Stimulated activated naive CD8-positive, alpha-beta T cell treated with anti-CD3 and anti-CD28 coated beads, Interleukin-15, amount 100 ng/mL, for 72 hours (primary cell): ENCODE measurements at regions not wholly inside any gene's neighbourhood (a gene's known extent, or its start where the extent isn't known, plus 50 kb on each side); places are given as distances from the start of the nearest gene placed in this dataset.
A peak's percentile ranks its signal among the peaks of the same experiment; 100 is the strongest.
"Not testable (repeated sequence)": the region's sequence is repeated elsewhere in the genome, so short reads cannot be mapped to it uniquely, and the experiment has no call there.

Experiments
- ATAC-seq: fragments of 150-1000 bp; cut with Tn5 transposase; 2 replicates; pipeline ENCODE4 v1.10.0; 2021; ENCODE audit warnings: mild to moderate bottlenecking, moderate library complexity
- DNase-seq, 2 donors: peaks; one replicate each; pipeline ENCODE4 v3.0.0; 2021 to 2022
- H3K27ac Mint-ChIP-seq, 2 donors: one replicate each; pipeline ENCODE4 v1.8.0; 2022; ENCODE audit warnings: mild to moderate bottlenecking in 2 of 2, mixed read lengths in 2 of 2, moderate library complexity in 2 of 2
- H3K27me3 Mint-ChIP-seq: one replicate; pipeline ENCODE4 v1.8.0; 2022; ENCODE audit warnings: mixed read lengths
- H3K4me1 Mint-ChIP-seq: one replicate; pipeline ENCODE4 v1.8.0; 2022; ENCODE audit warnings: mild to moderate bottlenecking, mixed read lengths
- H3K4me3 Mint-ChIP-seq, 2 donors: one replicate each; pipeline ENCODE4 v1.8.0; 2022; ENCODE audit warnings: mild to moderate bottlenecking in 2 of 2, mixed read lengths in 2 of 2, moderate library complexity in 1 of 2
- H3K9me3 Mint-ChIP-seq, 2 donors: one replicate each; pipeline ENCODE4 v1.8.0; 2022; ENCODE audit warnings: mixed read lengths in 2 of 2

DNA sequence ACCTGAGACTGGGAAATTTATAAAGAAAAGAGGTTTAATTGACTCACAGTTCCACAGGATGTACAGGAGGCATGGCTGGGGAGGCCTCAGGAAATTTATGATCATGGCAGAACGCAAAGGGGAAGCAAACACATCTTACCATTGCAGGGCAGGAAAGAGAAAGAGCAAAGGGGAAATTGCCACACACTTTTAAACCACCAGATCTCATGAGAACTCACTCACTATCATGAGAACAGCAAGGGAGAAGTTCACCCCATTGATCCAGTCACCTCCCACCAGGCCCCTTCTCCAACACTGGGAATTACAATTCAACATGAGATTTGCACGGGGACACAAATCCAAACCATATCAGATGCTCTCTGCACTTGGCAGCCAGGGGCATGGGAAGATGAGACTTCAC lies 592.8 kb downstream of the MATN1 start:
- not testable (repeated sequence) for H3K4me1 Mint-ChIP-seq, DNase-seq

DNA sequence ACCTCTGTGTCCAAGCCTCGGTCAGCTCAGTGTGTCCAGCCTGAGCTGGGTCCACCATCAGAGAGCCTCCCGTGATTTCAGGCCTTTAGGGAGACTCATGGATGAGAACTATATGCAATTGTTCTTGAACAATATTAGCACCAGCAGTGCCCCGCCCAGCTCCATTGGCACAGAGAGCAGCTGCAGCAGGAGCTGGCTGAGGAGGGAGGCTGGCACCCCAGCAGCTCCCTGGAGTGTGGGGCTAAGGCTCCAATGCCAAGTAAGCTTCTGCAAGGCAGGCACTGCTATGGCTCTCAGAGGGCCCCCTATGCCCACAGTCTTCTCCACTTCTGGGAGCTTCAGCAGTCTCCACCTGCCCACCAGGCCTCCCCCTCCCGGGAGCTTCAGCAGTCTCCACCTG lies 593.3 kb downstream of the MATN1 start:
- Mint-ChIP-seq H3K27ac (no peak overlapping the region), H3K27me3 (peaks cover 5% of the 10 kb centered on the region), H3K4me3 (no peak overlapping the region), H3K9me3 (no peaks in the 10 kb centered on the region), H3K4me1 (no peaks in the 10 kb centered on the region)
- ATAC-seq, result no peak
- DNase-seq, result no peak

More for the DNA sequence above, 592.8 kb downstream of the MATN1 start:
- H3K27ac Mint-ChIP-seq, H3K27me3 Mint-ChIP-seq, H3K9me3 Mint-ChIP-seq, H3K4me3 Mint-ChIP-seq, ATAC-seq: not testable (repeated sequence)

DNA sequence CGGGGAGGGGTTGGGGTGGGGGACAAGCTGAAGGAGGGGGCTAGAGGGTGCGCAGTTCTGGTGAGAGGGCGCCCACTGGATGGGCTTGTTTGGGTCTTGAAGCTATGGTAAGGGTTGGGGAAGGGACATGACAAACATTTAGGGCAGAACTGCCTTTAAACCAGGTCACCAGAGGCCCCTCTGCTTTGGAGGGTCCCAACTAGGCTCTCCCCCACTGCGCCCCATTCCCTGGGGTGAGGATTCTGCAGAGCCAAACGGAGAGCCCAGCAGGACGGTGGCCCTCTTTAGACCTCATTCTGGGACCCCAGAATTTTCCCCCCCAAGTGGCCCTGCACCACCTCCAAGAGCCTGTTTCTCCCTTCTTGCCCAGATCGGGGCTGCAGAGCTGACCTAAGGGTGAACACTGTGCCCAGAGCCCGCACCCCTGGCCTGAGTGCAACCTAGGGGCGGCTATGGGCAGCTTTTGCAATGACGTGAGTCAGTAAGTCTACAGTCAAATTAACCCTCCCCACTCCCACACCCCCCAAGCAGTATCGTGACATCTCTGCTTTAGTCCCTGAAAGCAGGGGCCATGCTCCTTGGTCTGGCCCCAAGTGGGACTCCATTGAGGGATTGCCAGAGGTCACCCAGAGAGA lies 593.8 kb downstream of the MATN1 start:
- ATAC-seq, result no peak
- Mint-ChIP-seq H3K4me1 (no peaks in the 10 kb centered on the region), H3K9me3 (no peaks in the 10 kb centered on the region), H3K4me3 (no peak overlapping the region), H3K27me3 (peaks cover 5% of the 10 kb centered on the region), H3K27ac (no peak overlapping the region)
- no peak for DNase-seq

DNA sequence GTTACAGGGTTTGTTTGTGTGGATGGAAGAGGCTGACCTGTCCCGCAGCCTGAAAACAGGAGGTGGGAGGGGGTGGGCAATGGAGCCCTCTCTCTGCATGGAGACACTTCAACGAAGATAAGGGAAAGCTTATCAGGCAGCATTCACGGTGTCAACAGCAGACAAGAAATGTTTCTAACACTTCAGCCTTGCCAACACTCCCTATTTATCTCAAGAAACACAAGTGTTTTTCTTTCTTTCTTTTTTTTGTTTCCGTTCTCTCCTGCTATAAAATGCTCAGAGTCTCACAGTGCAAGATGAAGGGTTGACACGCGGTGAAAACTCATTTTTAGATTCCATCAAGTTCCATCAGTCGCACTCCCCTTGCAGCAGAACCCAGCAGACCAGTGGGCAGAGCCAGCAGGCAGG lies 594.4 kb downstream of the MATN1 start:
- H3K27me3 Mint-ChIP-seq, result peaks cover 5% of the 10 kb centered on the region
- ATAC-seq, result no peak
- H3K4me3 Mint-ChIP-seq, result no peak overlapping the region
- no peaks in the 10 kb centered on the region for H3K4me1 Mint-ChIP-seq
- H3K27ac Mint-ChIP-seq, result no peak overlapping the region
- no peaks in the 10 kb centered on the region for H3K9me3 Mint-ChIP-seq
- no peak for DNase-seq

DNA sequence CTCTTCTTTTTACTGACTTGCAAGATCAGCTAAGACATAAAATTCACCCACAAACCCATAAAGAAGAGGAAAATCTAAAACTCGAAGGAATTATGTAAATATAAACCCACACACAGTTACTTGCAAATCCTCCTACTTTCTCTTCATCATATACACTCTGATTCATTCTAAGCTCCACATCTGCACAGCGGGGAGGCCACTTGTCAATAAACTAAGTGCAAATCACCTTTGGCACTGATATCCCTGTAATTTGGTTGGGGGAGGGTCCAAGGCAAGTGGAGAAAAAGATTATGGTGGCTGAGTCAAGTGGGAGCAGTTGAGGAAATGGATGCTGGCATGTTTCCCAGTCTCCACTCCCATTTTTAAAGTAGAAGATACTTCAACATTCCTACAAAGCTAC lies 596.5 kb downstream of the MATN1 start:
- Mint-ChIP-seq H3K27me3 (peaks cover 5% of the 10 kb centered on the region), H3K27ac (no peak overlapping the region), H3K9me3 (no peaks in the 10 kb centered on the region), H3K4me1 (no peaks in the 10 kb centered on the region), H3K4me3 (no peak overlapping the region)
- ATAC-seq, result no peak
- no peak for DNase-seq

DNA sequence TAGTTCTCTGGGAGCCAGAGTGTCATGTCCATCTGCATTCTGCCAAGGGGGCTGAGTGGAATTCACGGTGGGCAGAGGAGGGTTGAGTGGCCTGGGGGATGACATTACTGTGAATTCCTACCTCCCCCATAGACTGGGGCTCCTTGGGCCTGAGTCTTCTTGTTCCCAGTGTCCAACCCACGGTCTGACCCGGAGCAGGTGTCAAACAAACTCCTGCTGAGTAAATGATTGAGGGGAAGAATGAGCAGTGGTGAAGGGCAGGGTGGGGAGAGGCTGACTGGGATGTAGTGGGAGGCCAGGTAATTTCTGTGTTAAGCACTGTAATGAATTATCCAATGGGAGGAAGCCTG lies 597.6 kb downstream of the MATN1 start:
- no peaks in the 10 kb centered on the region for H3K9me3 Mint-ChIP-seq
- ATAC-seq (no peak), DNase-seq (no peak)
- H3K4me1 Mint-ChIP-seq, result no peaks in the 10 kb centered on the region
- no peak overlapping the region for H3K4me3 Mint-ChIP-seq
- peak overlapping the region in 1 of 2 donors; percentile 15 for H3K27ac Mint-ChIP-seq
- H3K27me3 Mint-ChIP-seq, result no peaks in the 10 kb centered on the region

DNA sequence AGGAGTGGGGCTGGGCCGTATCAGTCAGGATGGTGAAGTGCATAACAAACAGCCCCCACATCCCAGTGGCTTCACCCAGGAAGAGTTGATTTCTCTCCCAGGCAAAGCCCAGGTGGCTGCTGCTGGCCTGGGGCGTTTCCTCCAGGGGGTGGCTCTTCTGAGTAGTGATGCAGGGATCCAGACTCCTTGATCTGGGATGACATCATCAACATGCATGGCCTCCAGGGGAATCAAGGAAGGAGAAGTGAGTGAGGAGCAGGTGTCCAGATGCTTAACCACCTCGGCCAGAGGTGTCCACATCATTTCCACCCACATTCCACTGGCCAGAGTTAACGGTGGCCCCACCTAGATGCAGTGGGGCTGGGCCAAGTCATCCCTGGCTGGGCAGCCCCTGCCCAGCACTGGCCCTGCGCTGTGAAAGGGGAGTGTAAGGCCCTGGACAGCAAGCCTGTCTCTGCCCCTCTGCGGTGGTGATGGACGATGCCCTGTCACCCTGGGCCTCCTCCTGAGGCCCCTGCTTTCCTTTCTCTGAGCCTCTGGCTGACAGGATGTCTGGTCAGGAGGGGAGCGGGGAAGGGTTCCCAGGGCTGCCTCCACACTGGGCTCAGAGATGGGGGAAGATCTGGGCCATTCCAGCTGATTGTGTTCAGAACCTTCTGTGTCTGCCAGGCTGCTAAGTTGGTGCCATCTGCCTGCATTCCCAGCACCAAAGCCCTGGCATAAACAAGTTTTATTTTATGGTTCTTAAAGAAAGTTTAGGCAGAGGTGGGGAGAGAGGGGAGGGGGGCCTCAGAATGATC lies 598.2 kb downstream of the MATN1 start:
- Mint-ChIP-seq H3K4me1 (no peaks in the 10 kb centered on the region), H3K27ac (peak overlapping the region in 1 of 2 donors; percentile 15), H3K27me3 (no peaks in the 10 kb centered on the region), H3K9me3 (no peaks in the 10 kb centered on the region), H3K4me3 (no peak overlapping the region)
- DNase-seq (no peak), ATAC-seq (no peak)

DNA sequence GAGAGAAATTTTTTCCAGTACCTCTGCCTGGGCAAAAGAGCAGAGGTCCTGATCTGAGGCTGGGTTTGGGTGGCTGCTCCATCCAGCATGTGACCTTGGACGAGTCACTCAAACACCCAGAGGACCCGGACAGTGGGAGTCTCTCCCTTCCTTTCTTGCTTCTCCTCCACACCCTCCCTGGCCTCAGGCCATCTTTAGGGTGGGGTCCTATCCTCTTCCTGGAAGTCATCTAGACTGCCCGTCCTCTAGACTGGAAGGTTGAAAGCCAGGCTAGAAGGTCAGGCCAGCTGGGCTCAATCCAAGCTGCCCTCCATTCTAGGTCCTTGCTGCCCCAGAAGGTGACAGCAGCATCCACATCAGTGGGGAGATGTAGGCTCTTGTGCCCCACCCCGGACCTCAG lies 599.5 kb downstream of the MATN1 start:
- Mint-ChIP-seq H3K27ac (no peak overlapping the region), H3K4me1 (no peaks in the 10 kb centered on the region), H3K27me3 (no peaks in the 10 kb centered on the region), H3K4me3 (no peak overlapping the region), H3K9me3 (no peaks in the 10 kb centered on the region)
- ATAC-seq (no peak), DNase-seq (no peak)

DNA sequence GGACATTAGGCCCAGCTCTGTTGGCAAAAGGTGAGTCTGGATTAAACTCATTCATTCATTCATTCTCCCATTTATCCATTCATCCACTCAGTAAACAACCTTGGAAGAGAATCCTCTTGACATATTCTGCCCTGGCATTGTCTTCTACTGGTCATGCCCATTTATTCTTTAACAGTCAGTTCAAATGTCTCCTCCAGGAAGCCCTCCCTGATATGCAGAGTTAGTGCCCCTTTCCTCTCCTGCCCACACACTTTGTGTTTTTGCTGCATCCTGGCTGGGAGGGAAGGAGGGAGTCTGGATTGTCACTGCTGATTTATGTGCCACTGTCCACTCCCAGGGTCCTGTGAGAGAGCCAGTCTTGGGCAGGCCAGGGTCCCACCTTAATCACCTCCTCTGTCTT lies 600.3 kb downstream of the MATN1 start:
- Mint-ChIP-seq H3K9me3 (no peaks in the 10 kb centered on the region), H3K27me3 (no peaks in the 10 kb centered on the region), H3K4me3 (no peak overlapping the region), H3K4me1 (no peaks in the 10 kb centered on the region), H3K27ac (no peak overlapping the region)
- ATAC-seq (no peak), DNase-seq (no peak)

DNA sequence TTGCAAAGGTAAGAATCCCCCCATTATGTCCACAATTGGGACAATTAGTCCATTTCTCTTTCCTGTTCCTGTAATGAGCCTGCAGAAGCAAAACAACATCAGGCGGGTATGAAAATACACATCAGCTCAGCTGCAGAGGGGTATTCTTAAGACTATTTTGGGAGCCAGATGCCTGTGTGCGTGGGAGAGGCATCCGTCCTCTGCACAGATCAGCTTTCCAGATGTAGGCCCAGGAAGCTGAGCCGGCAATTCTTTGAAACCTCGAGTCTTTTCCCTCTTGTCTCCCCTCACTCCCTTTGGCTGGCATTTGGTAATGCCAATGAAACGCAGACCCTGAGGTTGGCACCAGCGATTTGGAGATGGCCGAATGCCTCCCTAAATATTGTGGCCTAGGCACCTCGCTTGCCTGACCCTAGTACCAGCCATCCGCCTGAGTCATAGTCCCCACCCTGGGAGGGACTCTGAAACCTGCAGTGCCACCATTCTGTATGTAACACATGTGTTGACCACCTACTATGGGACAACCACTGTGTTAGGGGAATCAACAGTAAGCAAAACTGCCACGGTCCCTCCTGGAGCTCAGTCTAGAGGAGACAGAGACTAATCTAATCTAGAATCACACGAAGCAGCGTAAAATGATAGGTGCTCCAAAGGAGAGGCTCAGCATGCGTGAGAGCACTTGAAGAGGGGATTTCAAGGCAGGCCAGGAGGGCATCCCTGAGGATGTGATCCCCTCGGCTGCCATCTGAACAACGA lies 603.0 kb downstream of the MATN1 start:
- no peak overlapping the region for H3K4me3 Mint-ChIP-seq
- no peaks in the 10 kb centered on the region for H3K9me3 Mint-ChIP-seq
- H3K27me3 Mint-ChIP-seq, result no peaks in the 10 kb centered on the region
- ATAC-seq (no peak), DNase-seq (no peak)
- no peak overlapping the region for H3K27ac Mint-ChIP-seq
- H3K4me1 Mint-ChIP-seq, result no peaks in the 10 kb centered on the region

DNA sequence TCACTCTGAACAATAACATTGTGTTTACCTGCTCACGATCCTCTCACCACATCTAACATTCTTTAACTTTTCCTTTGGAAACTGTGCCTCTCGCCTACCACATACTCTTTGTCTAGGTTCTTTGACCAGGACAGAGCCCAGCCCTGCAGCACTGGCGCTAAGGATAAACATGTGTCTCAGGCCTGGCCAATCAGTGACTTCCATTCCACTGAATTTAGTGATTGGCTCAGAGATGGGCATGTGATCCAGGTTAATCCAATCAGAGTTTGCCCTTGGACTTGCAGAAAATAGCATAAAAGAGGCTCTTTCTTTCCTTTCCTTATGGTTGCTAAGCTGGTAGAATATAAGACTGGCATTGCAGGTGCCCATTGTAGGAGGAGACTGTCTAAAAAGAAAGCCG lies 605.7 kb downstream of the MATN1 start:
- DNase-seq, result no peak
- H3K4me3 Mint-ChIP-seq, result no peak overlapping the region
- no peaks in the 10 kb centered on the region for H3K9me3 Mint-ChIP-seq
- no peaks in the 10 kb centered on the region for H3K27me3 Mint-ChIP-seq
- H3K4me1 Mint-ChIP-seq, result no peaks in the 10 kb centered on the region
- no peak for ATAC-seq
- H3K27ac Mint-ChIP-seq, result peak overlapping the region in 1 of 2 donors; percentile 13

DNA sequence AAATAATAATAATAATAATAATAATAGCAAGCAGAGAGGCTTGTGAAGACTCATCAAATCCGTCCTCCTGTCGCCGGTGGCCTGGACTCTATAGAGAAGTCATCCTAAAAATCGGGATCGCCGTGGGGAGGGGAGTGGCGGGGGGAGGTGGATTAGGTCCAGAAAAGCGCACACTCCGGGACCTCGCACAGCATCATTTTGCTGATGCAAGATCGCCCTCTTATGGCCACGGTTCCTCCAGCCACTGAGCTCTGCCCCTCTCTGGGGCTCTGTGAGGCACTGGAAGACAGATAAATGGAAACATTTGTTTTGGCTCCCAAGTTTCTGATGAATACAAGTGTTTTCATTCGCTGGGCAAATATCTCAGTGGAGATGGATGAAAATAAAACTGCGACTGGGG lies 612.0 kb downstream of the MATN1 start:
- H3K9me3 Mint-ChIP-seq, result no peaks in the 10 kb centered on the region
- ATAC-seq (peak; percentile 55), DNase-seq (peak; percentile 12 to 21)
- no peaks in the 10 kb centered on the region for H3K4me1 Mint-ChIP-seq
- peaks cover 50% of the 10 kb centered on the region for H3K27me3 Mint-ChIP-seq
- no peak overlapping the region for H3K4me3 Mint-ChIP-seq
- H3K27ac Mint-ChIP-seq, result no peak overlapping the region

DNA sequence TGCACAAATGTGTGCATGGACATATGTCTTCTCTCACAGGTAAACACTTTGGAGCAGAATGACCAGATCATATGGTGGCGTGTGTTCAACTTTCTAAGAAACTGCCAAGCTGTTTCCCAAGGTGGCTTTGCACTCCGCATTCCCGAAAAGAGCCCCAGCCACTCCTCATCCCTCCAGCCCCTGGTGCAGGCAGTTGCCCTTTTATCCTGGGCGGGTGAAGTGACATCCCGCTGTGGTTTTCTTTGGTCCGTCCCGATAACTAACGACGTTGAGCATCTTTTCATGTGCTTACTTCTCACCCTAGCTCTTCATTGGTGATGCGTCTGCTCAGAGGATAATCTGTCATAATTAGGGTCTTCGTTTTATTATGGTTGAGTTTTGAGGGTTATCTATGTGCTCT lies 612.5 kb downstream of the MATN1 start:
- H3K4me1 Mint-ChIP-seq, result no peaks in the 10 kb centered on the region
- no peak overlapping the region for H3K27ac Mint-ChIP-seq
- ATAC-seq, result no peak
- DNase-seq, result no peak
- no peaks in the 10 kb centered on the region for H3K9me3 Mint-ChIP-seq
- H3K4me3 Mint-ChIP-seq, result no peak overlapping the region
- H3K27me3 Mint-ChIP-seq, result peaks cover 50% of the 10 kb centered on the region

DNA sequence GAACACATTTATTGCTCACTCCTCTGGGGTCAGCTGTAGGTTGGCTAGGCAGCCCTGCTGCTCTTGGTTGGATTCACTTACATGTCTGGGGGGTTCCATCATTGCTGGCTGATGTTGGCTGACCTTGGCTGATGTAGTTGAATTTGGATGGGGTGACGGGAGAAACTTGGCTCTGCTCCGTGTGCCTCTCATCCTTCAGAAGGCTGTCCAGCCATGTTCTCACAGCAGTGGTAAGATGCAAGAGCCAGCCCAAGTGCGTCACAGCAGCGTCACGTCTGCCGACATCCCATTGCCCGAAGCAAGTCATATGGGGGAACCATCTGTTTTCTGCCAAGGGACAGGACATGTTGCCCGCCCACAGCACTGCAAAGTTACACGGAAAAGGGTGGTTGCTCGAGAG lies 613.5 kb downstream of the MATN1 start:
- DNase-seq (no peak), ATAC-seq (no peak)
- no peak overlapping the region for H3K4me3 Mint-ChIP-seq
- H3K27me3 Mint-ChIP-seq, result peaks cover 50% of the 10 kb centered on the region
- no peaks in the 10 kb centered on the region for H3K9me3 Mint-ChIP-seq
- no peak overlapping the region for H3K27ac Mint-ChIP-seq
- no peaks in the 10 kb centered on the region for H3K4me1 Mint-ChIP-seq

DNA sequence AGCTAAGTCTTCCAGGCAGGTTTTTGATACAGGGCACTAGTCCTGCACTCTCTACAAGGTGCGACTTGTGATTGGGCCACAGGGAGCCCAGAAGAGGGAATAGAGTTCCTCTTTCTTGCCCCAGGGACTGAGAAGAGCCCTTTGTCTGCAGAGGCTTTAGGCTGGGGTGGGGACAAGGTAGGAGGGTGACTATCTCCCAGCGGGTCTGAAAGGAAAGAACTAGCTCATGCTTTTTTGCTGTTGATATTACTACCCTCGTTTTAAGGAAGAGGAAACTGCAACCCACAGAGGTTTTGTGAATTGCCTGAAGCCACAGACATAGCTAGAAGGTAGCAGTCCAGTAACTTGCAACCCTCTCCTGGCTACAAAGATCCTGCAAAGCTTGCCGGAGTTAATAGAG lies 615.2 kb downstream of the MATN1 start:
- ATAC-seq (no peak), DNase-seq (no peak)
- Mint-ChIP-seq H3K27ac (no peak overlapping the region), H3K27me3 (peaks cover 50% of the 10 kb centered on the region), H3K4me1 (no peaks in the 10 kb centered on the region), H3K9me3 (no peaks in the 10 kb centered on the region), H3K4me3 (no peak overlapping the region)

DNA sequence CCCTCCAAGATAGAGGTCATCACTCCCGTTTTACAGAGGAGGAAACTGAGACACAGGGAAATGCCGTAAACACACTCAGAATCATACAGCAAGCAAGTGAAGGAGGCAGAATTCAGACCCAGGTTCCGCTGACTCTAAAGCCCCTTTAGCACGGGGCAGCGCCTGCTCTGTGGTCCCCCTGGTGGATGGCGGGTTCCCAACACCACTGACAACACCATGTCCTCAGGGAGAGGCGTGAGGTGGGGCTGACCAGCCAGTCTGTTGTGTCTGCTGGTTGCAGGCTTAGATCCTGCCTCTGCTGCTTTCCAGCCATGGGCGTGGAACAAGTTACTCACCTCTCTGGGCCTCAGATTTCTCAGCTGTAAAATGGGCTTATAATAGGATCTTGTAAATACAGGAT lies 617.3 kb downstream of the MATN1 start:
- peaks cover 39% of the 10 kb centered on the region for H3K27me3 Mint-ChIP-seq
- no peak overlapping the region for H3K4me3 Mint-ChIP-seq
- H3K4me1 Mint-ChIP-seq, result no peaks in the 10 kb centered on the region
- ATAC-seq (no peak), DNase-seq (no peak)
- H3K27ac Mint-ChIP-seq, result no peak overlapping the region
- H3K9me3 Mint-ChIP-seq, result no peaks in the 10 kb centered on the region
